ENCODE measurements at regions not wholly inside any gene's neighbourhood (a gene's known extent, or its start where the extent isn't known, plus 50 kb on each side); places are given as distances from the start of the nearest gene placed in this dataset.

GRCh38 chr6:91632308-91632707, 1045.4 kb upstream of the MAP3K7 start:
- Histone ChIP-seq H3K4me3 (ENCODE audit: control insufficient read depth in 2 of 3, extremely low read depth in 1 of 3, insufficient read depth in 2 of 3, low read depth in 1 of 3, low read length in 3 of 3) (no peak overlapping the region), H3K9ac (ENCODE audit: control insufficient read depth, extremely low read depth, insufficient read depth, low read length) (no peak overlapping the region), H3K4me2 (ENCODE audit: control insufficient read depth, extremely low read depth, insufficient read depth, low read depth, low read length) (no peak overlapping the region), H2AFZ (ENCODE audit: control insufficient read depth, low read length) (no peak overlapping the region), H3K27me3 (ENCODE audit: control insufficient read depth, extremely low read depth, insufficient read depth, low read length) (no peaks in the 10 kb centered on the region), H3K9me3 (ENCODE audit: control insufficient read depth, low read depth, low read length) (no peaks in the 10 kb centered on the region), H4K20me1 (ENCODE audit: control insufficient read depth, extremely low read depth, insufficient read depth, low read length) (no peaks in the 10 kb centered on the region), H3K36me3 (ENCODE audit: control insufficient read depth in 2 of 2, extremely low read depth in 1 of 2, insufficient read depth in 2 of 2, low read length in 2 of 2) (no peaks in the 10 kb centered on the region), H3K27ac (ENCODE audit: control insufficient read depth, insufficient read depth, low read length) (no peak overlapping the region), H3K79me2 (ENCODE audit: control insufficient read depth, insufficient read depth, low read length) (no peaks in the 10 kb centered on the region), H3K9me1 (ENCODE audit: control insufficient read depth, extremely low read depth, insufficient read depth, low read length) (no peaks in the 10 kb centered on the region), H3K4me1 (ENCODE audit: control insufficient read depth, extremely low read depth, insufficient read depth, low read length) (no peaks in the 10 kb centered on the region)
- FAIRE-seq (no peak), DNase-seq (ENCODE audit: low read depth, low spot score) (no peak)
- dilution Hi-C loops (cut with MboI; ENCODE audit: extremely low pct_ligation_motif_present, low sequenced_read_pairs), result no loop called here
- TF ChIP-seq EZH2 (IDR thresholded peaks at IDR 0.05; ENCODE audit: low read length) (no peak), CTCF (optimal IDR thresholded peaks at IDR 0.05 in 1 of 3, IDR thresholded peaks at IDR 0.05 in 1 of 3, conservative IDR thresholded peaks at IDR 0.05 in 1 of 3; ENCODE audit: extremely low read depth in 1 of 3, insufficient read depth in 2 of 3, low read length in 3 of 3) (no peak)

- Histone ChIP-seq H3K36me3 (ENCODE audit: control insufficient read depth in 2 of 2, extremely low read depth in 1 of 2, insufficient read depth in 2 of 2, low read length in 2 of 2) (no peaks in the 10 kb centered on the region), H3K27me3 (ENCODE audit: control insufficient read depth, extremely low read depth, insufficient read depth, low read length) (no peaks in the 10 kb centered on the region), H4K20me1 (ENCODE audit: control insufficient read depth, extremely low read depth, insufficient read depth, low read length) (no peaks in the 10 kb centered on the region), H3K4me1 (ENCODE audit: control insufficient read depth, extremely low read depth, insufficient read depth, low read length) (no peaks in the 10 kb centered on the region), H3K27ac (ENCODE audit: control insufficient read depth, insufficient read depth, low read length) (no peak overlapping the region), H3K9ac (ENCODE audit: control insufficient read depth, extremely low read depth, insufficient read depth, low read length) (no peak overlapping the region), H3K9me1 (ENCODE audit: control insufficient read depth, extremely low read depth, insufficient read depth, low read length) (no peaks in the 10 kb centered on the region), H3K4me3 (ENCODE audit: control insufficient read depth in 2 of 3, extremely low read depth in 1 of 3, insufficient read depth in 2 of 3, low read depth in 1 of 3, low read length in 3 of 3) (no peak overlapping the region), H3K4me2 (ENCODE audit: control insufficient read depth, extremely low read depth, insufficient read depth, low read depth, low read length) (no peak overlapping the region), H3K79me2 (ENCODE audit: control insufficient read depth, insufficient read depth, low read length) (no peaks in the 10 kb centered on the region), H3K9me3 (ENCODE audit: control insufficient read depth, low read depth, low read length) (no peaks in the 10 kb centered on the region), H2AFZ (ENCODE audit: control insufficient read depth, low read length) (no peak overlapping the region)
- DNase-seq (ENCODE audit: low read depth, low spot score), result no peak
- dilution Hi-C loops (cut with MboI; ENCODE audit: extremely low pct_ligation_motif_present, low sequenced_read_pairs), result no loop called here
- no peak for FAIRE-seq
- no peak for TF ChIP-seq EZH2 (IDR thresholded peaks at IDR 0.05; ENCODE audit: low read length)
- no peak for TF ChIP-seq CTCF (optimal IDR thresholded peaks at IDR 0.05 in 1 of 3, IDR thresholded peaks at IDR 0.05 in 1 of 3, conservative IDR thresholded peaks at IDR 0.05 in 1 of 3; ENCODE audit: extremely low read depth in 1 of 3, insufficient read depth in 2 of 3, low read length in 3 of 3)
These were observed 1044.4 kb upstream of the MAP3K7 start for GRCh38 chr6:91631227-91631626.

All from keratinocyte (primary cell).